Transverse colon (tissue), 4 donors: ENCODE measurements at regions not wholly inside any gene's neighbourhood (a gene's known extent, or its start where the extent isn't known, plus 50 kb on each side); places are given as distances from the start of the nearest gene placed in this dataset.
"Not testable (repeated sequence)": the region's sequence is repeated elsewhere in the genome, so short reads cannot be mapped to it uniquely, and the experiment has no call there.

Experiments used
- DNase-seq: peaks from one replicate; pipeline ENCODE4 v3.0.0-alpha.2; 2019
- H3K27ac ChIP-seq, 4 donors: fragments of 200-600 bp; sonication (generic); 2 replicates each; pipeline ENCODE4 v1.5.1; 2016 to 2018; ENCODE audit warnings: inconsistent platforms in 4 of 4
- H3K27me3 ChIP-seq: fragments of 200-600 bp; sonication (generic); 2 replicates; pipeline ENCODE4 v1.5.1; 2017; ENCODE audit warnings: inconsistent platforms
- H3K36me3 ChIP-seq, 4 donors: fragments of 200-600 bp; sonication (generic); 2 replicates each; pipeline ENCODE4 v1.5.1; 2017 to 2019; ENCODE audit warnings: inconsistent platforms in 4 of 4
- H3K4me1 ChIP-seq, 4 donors: fragments of 200-600 bp; sonication (generic); 2 replicates each; pipeline ENCODE4 v1.5.1; 2017 to 2020; ENCODE audit warnings: inconsistent platforms in 4 of 4
- H3K4me3 ChIP-seq, 4 donors: fragments of 200-600 bp; sonication (generic); 1 replicate in 1 of 4; 2 replicates in 3 of 4; pipeline versions ENCODE4 v1.5.1 to v1.6.1; 2017 to 2019; ENCODE audit warnings: inconsistent platforms in 4 of 4
- H3K9me3 ChIP-seq, 2 donors: fragments of 200-600 bp; sonication (generic); 2 replicates each; pipeline ENCODE4 v1.5.1; 2017 to 2019; ENCODE audit warnings: inconsistent platforms in 2 of 2
- EP300 ChIP-seq: sonication (generic); formaldehyde crosslinking; IDR thresholded peaks from one replicate; pipeline ENCODE4 v1.6.1; 2017; ENCODE audit warnings: antibody characterized with exemption, low read depth
- POLR2A ChIP-seq: fragments of 450-650 bp; IDR thresholded peaks from one replicate; pipeline ENCODE4 v1.6.1; 2016; ENCODE audit warnings: antibody characterized with exemption, mild to moderate bottlenecking, moderate library complexity
- POLR2AphosphoS5 ChIP-seq, 3 donors: sonication (generic); formaldehyde crosslinking; IDR thresholded peaks; one replicate each; pipeline ENCODE4 v1.6.1; 2016; ENCODE audit warnings: antibody characterized with exemption in 3 of 3
- whole genome bisulfite sequencing, 2 donors: methylation state at CpG; one replicate each; pipeline ENCODE4 v1.1.5; 2018; ENCODE audit warnings: low coverage in 1 of 2; 5-methylcytosine and 5-hydroxymethylcytosine counted together
- in situ Hi-C, 4 donors: fragments of 200-750 bp; cut with MboI; loops; one replicate each; pipeline versions ENCODE4 v1.15.0 to v1.15.1; 2017; ENCODE audit warnings: low sequenced_read_pairs in 3 of 4, low pct_ligation_motif_present in 1 of 4, low pct_unique_long_range_greater_than_20kb in 1 of 4
- intact Hi-C: fragments of 100-400 bp; cut with DNase I; formaldehyde crosslinking; loops from one replicate; pipeline ENCODE4 v1.15.1; 2023; ENCODE audit warnings: low total_unique reads
- TF ChIP-seq, protein P1 (sequence below), 5 experiments: fragments of 200-600 bp in 3 of 5; fragments of 450-650 bp in 2 of 5; sonication (generic) in 3 of 5; IDR thresholded peaks; 1 replicate in 2 of 5; 2 replicates in 3 of 5; pipeline ENCODE4 v1.5.1; 2016 to 2017; ENCODE audit warnings: antibody characterized with exemption in 5 of 5, inconsistent platforms in 3 of 5, mild to moderate bottlenecking in 2 of 5, moderate library complexity in 1 of 5

DNA sequence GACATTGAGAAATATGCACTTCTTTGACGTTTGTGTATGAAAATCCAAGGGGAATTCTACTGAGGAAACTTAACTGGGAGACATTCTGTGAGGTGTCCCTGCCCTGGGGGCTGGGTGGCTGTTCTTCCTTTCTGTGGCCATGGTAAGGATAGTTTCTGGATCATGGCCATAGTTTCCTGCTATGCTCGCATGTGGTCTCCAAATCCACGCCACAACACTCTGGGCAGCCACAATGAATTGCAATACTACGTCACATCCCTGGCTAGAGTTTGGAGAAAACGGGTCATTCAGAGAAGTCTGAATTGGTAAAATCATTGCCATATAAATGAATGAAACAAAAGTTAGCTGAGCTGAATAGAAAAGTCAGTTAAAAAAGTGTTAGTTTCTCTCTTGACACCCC lies 230.6 kb downstream of the UTRN start:
- no peak for TF ChIP-seq POLR2AphosphoS5 (IDR thresholded peaks at IDR 0.05)
- TF ChIP-seq, protein P1, sequence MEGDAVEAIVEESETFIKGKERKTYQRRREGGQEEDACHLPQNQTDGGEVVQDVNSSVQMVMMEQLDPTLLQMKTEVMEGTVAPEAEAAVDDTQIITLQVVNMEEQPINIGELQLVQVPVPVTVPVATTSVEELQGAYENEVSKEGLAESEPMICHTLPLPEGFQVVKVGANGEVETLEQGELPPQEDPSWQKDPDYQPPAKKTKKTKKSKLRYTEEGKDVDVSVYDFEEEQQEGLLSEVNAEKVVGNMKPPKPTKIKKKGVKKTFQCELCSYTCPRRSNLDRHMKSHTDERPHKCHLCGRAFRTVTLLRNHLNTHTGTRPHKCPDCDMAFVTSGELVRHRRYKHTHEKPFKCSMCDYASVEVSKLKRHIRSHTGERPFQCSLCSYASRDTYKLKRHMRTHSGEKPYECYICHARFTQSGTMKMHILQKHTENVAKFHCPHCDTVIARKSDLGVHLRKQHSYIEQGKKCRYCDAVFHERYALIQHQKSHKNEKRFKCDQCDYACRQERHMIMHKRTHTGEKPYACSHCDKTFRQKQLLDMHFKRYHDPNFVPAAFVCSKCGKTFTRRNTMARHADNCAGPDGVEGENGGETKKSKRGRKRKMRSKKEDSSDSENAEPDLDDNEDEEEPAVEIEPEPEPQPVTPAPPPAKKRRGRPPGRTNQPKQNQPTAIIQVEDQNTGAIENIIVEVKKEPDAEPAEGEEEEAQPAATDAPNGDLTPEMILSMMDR (IDR thresholded peaks at IDR 0.05) = no peak
- no peak for TF ChIP-seq POLR2A
- TF ChIP-seq EP300 = no peak
- WGBS, 2 donors = 90 to 95% methylated on average over 5 of the region's 5 CpGs
- H3K36me3 ChIP-seq = peaks cover 0 to 51% (median 2%) of the 10 kb centered on the region in 4 donors
- no peaks in the 10 kb centered on the region for H3K27me3 ChIP-seq
- intact Hi-C loops (no loop called here), in situ Hi-C loops (no loop called here)
- H3K27ac ChIP-seq = no peak overlapping the region
- DNase-seq = no peak
- H3K4me1 ChIP-seq = no peaks in the 10 kb centered on the region
- no peaks in the 10 kb centered on the region for H3K9me3 ChIP-seq
- H3K4me3 ChIP-seq = no peak overlapping the region

DNA sequence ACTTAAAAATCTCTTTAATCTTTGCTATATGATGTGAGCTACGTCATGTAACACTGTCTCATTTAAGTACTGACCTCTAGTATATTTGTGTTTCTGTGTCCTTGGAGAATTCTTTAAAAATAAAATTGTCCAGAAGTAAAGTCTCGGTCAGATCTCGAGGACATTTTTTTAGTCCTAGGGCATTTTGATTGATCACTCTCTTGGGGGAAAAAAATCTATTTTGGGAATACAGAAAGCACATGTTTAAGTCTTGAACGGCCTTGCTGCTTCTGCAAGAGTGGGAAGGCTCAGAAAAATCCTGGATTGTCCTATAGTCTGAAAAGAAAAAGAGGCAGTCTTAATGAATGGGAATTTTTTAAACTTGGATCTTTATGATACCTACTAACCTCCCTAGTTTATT lies 234.3 kb downstream of the UTRN start:
- TF ChIP-seq POLR2A (no peak), EP300 (no peak), POLR2AphosphoS5 (IDR thresholded peaks at IDR 0.05) (no peak)
- TF ChIP-seq, protein P1 (IDR thresholded peaks at IDR 0.05) = no peak
- WGBS, 2 donors = 73 to 94% methylated on average over 4 of the region's 4 CpGs
- no peaks in the 10 kb centered on the region for H3K9me3 ChIP-seq
- H3K36me3 ChIP-seq = peaks cover 0 to 50% (median 5%) of the 10 kb centered on the region in 4 donors
- no peaks in the 10 kb centered on the region for H3K27me3 ChIP-seq
- no peak overlapping the region for H3K4me3 ChIP-seq
- no peaks in the 10 kb centered on the region for H3K4me1 ChIP-seq
- no peak for DNase-seq
- intact Hi-C loops = no loop called here
- no peak overlapping the region for H3K27ac ChIP-seq
- in situ Hi-C loops = no loop called here

DNA sequence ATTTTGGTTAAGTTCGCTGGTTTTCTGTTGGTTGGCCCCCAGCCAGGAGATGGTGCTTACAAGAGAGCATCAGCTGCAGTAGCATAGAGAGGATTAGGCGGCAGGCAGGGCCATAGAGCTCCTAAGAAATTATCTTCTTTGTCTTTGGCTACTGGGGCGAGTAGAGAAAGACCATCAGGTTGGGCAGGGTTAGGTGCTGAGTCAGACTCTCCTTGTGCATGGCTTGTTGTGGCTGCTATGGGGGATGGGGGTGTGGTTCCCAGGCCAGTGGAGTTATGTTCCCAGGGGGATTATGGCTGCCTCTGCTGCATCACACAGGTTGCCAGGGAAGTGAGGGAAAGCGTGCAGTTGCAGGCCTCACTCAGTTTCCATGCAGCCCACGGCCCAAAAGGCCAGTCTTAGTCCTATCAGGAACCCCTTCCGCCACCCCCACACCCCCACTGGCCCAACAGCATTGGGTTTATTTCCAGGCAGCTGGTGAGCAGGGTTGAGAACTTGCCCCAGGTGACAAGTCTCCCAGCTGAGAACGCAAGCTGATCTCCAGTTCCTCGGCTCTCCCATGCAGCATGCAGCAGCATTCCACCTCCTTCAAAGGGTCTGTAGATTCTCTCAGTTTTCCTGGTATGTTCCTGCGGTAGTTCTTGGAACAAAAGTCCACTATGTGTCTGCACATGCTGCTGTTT lies 243.7 kb downstream of the UTRN start:
- in situ Hi-C loops (no loop called here), intact Hi-C loops (no loop called here)
- no peak overlapping the region for H3K4me3 ChIP-seq
- TF ChIP-seq POLR2AphosphoS5 (IDR thresholded peaks at IDR 0.05) (no peak), POLR2A (no peak), EP300 (no peak)
- TF ChIP-seq, protein P1 (IDR thresholded peaks at IDR 0.05) = no peak
- H3K9me3 ChIP-seq = no peaks in the 10 kb centered on the region
- no peaks in the 10 kb centered on the region for H3K27me3 ChIP-seq
- 87 to 100% methylated on average over 3 to 9 of the region's 9 CpGs for WGBS, 2 donors
- peaks cover 0 to 16% (median 3%) of the 10 kb centered on the region in 4 donors for H3K36me3 ChIP-seq
- DNase-seq = no peak
- no peak overlapping the region for H3K27ac ChIP-seq
- no peaks in the 10 kb centered on the region for H3K4me1 ChIP-seq

DNA sequence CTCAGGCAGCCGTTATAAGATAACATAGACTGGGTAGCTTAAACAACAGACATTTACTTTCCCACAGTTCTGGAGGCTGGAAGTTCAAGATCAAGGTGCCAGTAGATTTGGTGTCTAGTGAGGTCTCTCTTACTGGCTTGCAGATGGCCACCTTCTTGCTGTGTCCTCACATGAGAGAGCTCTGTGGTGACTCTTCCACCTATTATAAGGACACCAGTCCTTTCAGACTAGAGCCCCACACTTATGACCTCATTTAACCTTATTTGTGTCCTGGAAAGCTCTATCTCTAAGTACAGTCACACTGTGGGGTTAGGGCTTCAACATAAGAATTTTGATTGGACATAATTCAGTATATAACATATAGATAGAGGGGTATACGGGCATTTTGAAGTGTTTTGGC lies 245.0 kb downstream of the UTRN start:
- no peak for TF ChIP-seq EP300
- no peak for TF ChIP-seq POLR2AphosphoS5 (IDR thresholded peaks at IDR 0.05)
- TF ChIP-seq, protein P1 (IDR thresholded peaks at IDR 0.05) = no peak
- H3K27me3 ChIP-seq = no peaks in the 10 kb centered on the region
- intact Hi-C loops = no loop called here
- H3K27ac ChIP-seq = no peak overlapping the region
- no peak overlapping the region for H3K4me3 ChIP-seq
- in situ Hi-C loops = no loop called here
- H3K36me3 ChIP-seq = peaks cover 0 to 15% (median 3%) of the 10 kb centered on the region in 4 donors
- 91 to 97% methylated on average over 2 of the region's 2 CpGs for WGBS, 2 donors
- no peak for DNase-seq
- no peaks in the 10 kb centered on the region for H3K9me3 ChIP-seq
- no peaks in the 10 kb centered on the region for H3K4me1 ChIP-seq

DNA sequence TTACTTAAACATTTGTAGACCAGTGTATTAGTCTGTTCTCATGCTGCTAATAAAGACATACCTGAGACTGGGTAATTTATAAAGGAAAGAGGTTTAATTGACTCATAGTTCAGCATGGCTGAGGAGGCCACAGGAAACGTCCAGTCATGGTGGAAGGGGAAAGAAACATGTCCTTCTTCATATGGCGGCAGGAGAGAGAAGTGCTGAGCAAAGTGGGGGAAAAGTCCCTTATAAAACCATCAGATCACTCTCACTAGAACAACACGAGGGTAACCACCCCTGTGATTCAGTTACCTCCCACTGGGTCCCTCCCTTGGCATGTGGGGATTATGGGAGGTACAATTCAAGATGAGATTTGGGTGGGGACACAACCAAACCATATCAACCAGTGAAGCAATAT lies 247.1 kb downstream of the UTRN start:
- H3K27me3 ChIP-seq, intact Hi-C loops, H3K4me3 ChIP-seq, H3K9me3 ChIP-seq, H3K36me3 ChIP-seq, H3K4me1 ChIP-seq, in situ Hi-C loops, DNase-seq, H3K27ac ChIP-seq: not testable (repeated sequence)
- 95 to 96% methylated on average over 3 of the region's 3 CpGs for WGBS, 2 donors
